HG03565 (cell line): ENCODE measurements at regions not wholly inside any gene's neighbourhood (a gene's known extent, or its start where the extent isn't known, plus 50 kb on each side); places are given as distances from the start of the nearest gene placed in this dataset.
"Not testable (repeated sequence)": the region's sequence is repeated elsewhere in the genome, so short reads cannot be mapped to it uniquely, and the experiment has no call there.

ENCODE experiments used
- ATAC-seq: cut with Tn5 transposase; IDR thresholded peaks from one replicate; pipeline ENCODE4 v1.9.1; 2021; ENCODE audit warnings: mild to moderate bottlenecking, moderate library complexity; ENCODE audit not compliant: unreplicated experiment

DNA sequence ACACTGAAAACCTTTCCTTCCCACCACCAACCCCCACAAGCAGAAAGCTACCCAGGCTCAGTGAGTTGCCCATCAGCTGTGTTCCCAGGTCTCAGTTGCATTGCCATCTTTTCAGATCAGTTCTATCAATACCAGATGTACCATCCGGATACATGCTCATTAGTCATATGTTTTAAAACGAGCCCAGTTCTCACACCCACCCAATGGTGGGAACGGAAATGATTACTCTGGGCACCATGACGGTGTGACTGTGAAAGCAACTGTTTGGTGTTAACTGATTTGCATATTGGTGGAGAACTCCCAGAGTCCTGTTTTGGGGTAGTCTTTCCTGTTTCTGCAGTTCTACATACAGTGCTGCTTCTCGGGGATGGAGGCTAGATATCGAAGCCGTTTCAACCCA, 212.3 kb downstream of the TRIM36 start:
- ATAC-seq: peak; percentile 62

DNA sequence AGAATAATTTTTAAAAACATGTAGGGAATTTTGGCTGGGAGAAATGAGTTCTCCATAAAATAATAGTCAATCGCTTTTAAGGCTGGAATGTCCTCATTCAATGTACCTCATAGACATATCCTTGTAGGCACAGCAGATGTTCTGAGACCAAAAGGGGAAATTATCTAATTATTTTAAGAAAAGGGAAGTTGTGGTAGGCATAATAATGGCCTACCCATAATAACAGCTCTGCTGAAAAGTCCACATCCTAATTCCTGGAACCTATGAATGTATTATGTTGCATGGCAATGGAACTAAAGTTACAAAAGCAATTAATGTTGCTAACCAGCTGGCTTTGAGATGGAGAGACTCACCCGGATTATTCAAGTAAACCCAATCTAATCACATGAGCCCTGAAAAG, 216.1 kb downstream of the TRIM36 start:
- ATAC-seq: peak; percentile 49

DNA sequence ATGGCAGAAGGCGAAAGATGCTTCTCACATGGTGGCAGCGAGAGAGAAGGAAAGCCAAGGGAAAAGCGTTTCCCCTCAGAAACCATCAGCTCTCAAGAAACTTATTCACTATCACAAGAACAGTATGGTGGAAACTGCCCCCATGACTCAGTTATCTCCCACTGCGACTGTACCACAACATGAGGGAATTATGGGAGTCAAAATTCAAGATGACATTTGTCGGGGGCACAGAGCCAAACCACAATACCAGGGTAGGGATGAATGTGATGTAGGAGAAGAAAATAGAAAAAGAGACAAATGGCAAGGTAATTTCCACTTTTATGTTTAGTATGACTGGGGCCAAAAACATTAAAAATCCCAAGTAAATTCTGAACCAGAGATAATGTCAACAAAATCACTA, 216.8 kb downstream of the TRIM36 start:
- ATAC-seq: no peak

DNA sequence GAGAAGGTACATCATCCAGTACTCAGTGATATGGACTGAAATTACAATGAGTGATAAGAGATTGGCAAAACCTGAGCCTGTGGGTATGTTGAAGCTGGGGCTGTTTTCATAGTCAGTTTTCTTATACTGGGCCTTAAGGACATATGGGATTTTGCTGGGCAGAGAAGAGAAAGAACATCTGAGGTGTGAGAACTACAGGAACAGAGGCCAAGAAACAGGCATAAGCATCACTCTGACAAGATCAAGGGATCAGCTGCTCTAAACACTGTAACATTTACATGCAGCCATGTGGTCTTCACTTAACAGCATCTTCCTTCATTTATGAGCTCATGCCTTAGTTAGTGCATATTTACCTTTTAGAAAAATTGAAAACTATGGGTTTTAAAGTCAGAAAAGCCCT, 220.0 kb downstream of the TRIM36 start:
- ATAC-seq: no peak

DNA sequence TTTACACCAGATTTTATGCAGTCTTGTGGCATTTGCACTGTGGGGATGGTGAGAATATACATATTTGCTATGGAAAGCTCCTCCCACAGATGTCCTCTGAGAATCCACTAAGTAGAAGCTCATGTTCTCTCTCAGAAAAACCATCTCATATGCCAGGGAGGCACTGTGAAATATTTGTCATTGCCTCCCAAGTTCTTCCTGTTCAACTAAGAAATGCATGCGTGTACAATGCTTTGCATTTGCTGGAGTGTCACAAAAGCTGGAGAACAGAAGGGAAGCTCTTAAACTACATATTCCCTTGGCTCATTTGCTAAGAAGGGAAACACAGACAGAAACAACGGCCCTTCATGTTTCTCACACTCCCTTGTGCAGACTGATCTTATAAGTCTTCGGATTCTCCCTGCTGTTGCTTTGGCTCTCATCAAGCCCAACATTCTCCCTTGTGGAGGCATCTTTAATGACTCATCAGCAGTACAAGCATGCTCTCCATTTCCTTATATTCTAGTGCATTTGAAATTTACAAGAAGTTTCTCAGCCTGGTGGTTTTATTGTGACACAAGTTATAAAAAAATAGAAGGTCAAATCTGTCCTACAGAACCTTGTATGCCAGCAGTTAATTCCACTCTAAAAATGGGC, 220.6 kb downstream of the TRIM36 start:
- no peak for ATAC-seq

DNA sequence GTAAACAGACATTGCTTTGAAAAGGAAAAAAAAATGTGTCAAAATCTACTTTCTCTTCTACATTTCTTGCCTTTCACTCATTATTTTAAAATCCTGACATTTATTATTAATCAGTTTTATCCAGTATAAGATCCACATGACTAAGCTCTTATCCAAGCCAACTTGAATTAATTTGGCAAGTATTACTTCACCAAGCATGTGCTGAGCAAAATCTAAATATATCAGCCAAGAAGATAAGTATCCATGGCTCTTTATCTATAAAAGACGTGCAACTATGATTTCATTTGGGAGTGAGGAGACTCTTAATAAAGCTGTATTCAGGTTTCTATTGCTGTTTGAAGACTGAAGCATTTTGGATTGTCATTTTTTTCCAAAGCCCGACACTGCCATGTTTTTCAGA, 221.3 kb downstream of the TRIM36 start:
- no peak for ATAC-seq

DNA sequence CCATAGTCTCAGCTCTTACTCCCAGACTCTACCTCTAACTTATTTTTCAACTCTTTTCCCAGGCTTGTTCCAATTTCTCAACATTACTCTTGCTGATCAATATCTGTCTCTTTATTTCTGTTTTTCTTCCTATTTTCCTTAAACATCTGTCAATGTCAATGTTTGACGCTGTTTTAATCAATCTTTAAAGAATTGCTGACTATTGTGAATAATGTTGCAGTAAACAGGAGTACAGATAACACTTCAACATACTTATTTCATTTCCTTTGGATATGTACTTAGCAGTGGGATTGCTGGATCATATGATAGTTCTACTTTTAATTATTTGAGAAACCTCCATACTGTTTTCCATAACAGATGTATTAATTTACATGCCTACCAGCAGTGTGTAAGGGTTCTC, 229.0 kb downstream of the TRIM36 start:
- ATAC-seq: no peak

DNA sequence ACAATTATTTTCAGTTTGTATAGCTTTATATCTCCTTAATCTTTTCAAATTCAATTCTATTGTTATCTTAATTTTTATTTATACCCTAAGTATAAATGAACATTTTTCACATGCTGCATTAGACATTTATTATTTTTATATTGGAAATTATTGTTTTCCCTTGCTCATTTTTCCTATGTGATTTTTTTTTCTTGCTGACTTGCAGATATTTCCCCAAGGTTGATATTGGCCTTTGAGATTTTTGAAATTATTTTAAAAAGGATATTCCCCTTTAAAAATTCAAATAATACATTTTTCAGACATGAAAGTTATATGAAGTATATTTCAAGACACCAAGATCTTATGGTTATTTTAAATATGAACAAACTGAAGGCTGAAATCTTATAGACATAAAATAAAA, 234.2 kb downstream of the TRIM36 start:
- no peak for ATAC-seq

DNA sequence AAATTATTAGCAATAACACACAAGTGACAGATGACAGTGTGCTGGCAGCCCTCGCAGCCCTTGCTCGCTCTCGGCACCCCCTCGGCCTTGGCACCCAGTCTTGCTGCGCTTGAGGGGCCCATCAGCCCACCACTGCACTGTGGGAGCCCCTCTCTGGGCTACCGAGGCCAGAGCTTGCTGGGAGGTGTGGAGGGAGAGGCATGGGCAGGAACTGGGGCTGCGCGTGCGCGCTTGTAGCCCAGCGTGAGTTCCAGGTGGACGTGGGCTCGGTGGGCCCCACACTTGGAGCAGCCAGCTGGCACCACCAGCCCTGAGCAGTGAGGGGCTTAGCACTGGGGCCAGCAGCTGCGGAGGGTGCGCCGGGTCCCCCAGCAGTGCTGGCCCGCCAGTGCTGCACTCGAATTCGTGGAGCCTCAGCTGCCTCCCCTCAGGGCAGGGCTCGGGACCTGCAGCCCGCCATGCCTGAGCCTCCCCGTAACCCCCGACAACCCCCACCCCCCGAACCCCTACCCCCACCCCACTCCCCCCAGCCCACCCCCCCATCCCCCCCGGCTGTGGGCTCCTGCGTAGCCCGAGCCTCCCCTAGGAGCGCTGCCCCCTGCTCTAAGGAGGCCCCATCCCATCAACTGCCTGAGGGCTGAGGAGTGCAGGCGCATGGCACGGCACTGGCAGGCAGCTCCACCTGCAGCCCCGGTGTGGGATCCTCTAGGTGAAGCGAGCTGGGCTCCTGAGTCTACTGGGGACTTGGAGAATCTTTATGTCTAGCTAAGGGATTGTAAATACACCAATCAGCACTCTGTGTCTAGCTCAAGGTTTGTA, 240.9 kb downstream of the TRIM36 start:
- ATAC-seq: no peak

DNA sequence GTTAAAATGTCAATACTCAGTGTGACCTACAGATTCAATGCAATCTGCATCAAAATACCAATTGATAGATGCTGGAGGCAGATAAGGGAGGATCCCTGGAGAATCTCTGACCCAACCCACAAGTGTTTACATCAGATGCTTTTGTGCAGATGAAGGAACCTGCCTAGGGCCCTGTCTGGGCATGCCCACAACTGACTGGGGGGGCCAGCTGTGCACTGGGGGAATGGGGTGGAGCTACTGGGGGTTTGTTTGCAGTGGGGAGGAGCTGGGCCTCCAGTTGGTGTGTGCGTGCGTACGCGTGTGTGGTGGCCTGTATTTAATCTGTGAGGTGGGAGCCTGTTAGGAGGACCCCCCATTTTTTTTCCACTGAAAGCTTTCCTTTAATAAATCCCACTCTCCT, 244.9 kb downstream of the TRIM36 start:
- ATAC-seq: no peak

DNA sequence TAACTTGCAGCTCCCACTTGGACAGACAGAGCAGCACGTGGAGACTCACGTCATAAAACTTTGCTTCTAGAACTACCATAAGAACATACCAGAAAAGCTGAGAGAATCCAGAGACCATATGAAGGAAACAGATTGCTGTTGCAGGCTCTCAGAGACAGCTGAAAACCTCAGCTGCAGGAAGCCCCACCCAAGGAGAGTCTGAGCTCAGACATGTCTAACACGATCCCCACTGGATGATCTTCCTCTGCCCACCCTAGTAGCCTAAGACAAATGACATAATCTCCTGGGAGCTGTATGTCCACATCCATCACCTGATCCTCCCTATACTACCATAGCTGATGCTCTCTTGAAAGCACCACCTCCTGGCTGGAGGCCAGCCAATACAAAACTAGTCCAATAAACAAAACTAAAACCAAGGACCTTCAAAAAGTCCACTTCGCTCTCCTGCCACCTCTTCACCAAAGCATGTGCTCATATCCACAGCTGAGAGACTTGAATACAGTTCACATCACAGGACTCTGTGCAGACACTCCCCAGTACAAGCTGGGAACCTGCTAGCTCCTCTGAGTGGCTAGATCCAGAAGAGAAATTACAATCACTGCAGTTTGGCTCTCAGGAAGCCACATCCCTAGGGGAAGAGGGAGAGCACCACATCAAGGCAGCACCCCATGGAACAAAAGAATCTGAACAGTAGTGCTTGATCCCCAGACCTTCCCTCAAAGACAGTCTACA, 257.4 kb downstream of the TRIM36 start:
- no peak for ATAC-seq

DNA sequence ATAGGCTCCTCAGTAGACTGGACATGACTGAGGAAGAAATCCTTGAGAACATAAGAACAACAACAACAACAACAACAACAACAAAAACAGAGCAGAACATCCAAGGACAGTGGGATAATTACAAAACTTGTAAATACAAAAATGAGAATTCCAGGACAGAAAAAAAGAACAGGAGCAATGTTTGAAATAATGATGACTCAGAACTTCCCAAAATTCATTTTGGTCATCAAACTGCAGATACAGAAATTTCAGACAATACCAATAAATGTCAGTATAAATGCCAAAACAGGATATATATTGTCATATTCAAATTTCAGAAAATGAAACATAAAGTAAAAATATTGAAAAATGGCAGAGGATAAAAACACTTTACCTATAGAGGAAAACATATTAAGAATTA, 259.0 kb downstream of the TRIM36 start:
- no peak for ATAC-seq

DNA sequence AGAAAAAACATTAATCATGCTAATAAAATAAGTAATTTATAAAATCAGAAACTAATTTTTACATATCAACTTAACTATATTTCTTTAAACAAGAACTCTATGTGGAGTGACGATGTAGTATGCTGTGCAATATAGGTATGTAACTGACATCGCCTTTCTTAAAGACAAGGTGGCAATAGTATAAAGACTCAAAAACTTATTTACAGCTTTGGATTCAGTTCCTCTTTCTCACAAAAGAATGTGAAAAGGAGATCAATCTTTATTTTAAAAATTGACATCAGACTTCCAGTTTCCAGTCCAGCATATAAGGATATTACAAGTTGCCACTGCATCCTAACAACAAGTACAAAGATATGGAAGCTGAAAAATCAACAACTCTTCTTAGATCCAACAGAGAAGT, 260.3 kb downstream of the TRIM36 start:
- ATAC-seq: no peak

DNA sequence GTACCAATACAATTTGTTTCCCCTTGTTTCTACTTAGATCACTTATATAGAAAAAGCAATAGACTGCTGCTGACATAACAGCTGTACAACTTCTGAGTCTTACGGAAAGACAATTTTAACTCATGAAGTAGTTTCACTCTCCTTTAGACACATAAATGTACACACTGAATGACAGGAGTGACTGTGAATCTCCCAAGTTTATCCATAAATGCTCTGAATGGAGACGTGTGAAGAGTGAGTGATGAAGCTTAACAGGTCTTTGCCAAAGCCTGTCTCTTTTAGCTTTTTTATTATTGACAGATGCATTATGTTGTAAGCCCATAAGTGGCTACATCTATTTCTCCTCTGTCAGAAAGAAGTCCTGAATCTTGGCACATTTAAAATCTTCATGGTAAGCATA, 265.9 kb downstream of the TRIM36 start:
- no peak for ATAC-seq

DNA sequence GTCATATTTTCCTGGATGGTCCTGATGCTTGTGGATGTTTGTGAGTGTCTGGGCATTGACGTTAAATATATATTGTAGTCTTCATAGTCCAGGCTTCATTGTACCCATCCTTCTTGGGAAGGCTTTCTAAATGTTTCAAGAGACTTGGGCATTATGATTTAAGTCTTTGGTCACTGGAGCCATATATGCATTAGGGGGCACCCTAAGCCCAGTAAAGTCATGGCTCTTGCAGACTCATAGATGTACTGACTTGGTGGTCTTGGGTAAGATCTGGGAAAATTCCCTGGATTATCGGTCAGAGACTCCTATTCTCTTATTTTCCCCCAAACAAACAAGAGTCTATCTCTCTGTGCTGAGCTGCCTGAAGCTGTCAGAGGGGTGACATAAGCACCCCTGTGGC, 271.1 kb downstream of the TRIM36 start:
- no peak for ATAC-seq

DNA sequence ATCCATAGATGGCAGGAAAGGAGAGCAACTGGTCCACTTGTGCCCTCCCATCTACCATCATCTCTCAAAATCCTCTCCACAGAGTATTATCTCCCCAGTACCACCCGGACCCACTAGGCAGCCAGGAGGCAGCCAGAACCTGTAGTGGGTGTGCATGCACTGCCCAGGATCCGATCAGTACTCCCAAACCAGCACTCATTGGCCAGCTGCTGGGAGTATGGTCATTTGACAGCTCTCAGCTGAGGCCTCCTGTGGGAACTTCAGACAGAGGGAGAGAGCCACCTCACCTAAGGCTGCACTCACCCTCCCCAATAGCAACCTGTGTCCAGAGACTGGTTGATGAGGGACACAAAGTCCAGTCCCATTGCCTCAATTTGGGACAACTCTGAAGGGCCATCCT, 286.0 kb downstream of the TRIM36 start:
- no peak for ATAC-seq

DNA sequence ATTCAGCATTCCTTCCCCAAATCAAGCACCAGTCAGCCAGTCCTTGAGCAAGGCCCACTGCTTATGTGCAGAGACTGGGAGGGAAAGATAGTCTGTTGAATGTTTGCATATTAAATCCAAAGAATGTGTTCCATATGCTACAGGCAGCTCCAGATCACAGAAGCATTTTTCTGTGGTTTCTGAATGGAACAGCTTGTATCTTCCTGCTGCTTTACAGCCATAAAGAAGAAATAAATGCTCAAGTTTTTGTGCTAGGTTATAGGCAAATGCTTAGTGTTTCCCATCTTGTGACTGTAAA, 310.3 kb downstream of the TRIM36 start:
- ATAC-seq: no peak

DNA sequence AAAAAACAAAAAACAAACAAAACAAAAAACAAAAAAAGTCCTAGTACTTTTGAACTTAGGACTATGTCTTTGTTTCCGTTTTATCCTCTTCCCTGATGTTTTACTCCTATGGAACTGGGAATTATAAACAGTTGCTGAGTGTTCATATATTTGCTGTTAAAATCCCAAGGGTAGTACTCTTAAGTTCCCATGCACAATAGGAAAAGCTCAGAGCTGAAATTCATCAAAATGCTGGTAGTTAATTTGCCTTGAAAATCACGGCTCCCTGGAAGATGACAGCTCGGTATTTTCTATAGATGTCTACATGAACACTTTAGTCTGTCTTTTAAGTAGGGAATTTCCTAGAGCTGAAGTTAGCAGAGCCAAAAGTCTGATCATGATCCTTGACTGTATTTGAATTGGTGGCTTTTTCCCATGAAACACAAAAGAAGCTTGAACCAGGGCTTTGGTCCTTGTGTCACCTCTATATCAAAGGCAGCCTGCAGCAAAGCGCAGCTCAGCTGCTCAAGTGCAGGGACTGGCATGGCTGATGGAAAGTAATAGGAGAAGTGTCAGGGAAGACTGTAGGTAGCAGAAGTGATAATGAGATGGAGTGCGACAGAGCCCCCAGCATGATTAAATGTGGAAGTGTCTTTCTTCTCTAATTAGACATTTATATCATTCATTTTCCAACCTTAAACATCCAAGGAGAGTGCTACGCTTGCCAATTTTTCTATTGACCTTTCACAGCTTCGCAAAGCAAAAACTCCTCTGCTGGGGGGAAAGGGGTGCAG, 310.9 kb downstream of the TRIM36 start:
- ATAC-seq: no peak

DNA sequence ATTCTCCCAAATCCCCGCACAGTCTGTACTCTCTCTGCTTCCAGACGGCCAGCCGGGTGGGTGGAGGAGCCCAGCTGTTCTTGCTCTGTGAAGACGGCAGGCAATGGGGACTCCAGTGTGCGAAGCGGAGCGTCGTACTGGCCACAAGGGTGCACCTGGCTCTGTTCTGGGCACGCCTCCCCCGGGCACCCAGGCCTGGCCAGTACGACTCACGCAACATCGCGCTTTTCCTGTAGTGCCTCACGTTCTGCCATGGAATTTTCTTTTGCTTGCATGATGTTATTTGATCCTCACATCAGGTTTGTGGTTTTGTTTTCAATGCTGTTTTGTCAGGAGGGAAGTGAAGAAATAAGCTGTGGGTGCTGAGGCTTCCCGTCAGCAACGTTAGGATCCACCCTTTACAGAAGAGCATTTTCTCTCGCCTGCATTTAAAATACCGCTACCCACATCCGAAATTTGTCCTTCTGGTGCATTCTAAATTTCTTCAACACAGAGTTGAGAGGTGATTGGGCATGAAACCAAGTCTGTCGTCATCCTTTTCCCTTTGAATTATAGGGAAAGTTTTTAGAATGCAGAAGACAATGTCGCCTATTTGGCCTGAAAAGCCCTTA, 311.7 kb downstream of the TRIM36 start:
- ATAC-seq: no peak

DNA sequence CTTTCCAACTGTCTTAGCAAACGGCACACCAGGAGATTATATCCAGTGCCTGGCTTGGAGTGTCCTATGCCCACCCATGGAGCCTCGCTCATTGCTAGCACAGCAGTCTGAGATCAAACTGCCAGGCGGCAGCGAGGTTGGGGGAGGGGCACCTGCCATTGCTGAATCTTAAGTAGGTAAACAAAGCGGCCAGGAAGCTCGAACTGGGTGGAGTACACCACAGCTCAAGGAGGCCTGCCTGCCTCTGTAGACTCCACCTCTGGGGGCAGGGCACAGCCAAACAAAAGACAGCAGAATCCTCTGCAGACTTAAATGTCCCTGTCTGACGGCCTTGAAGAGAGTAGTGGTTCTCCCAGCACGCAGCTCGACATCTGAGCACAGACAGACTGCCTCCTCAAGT, 325.0 kb downstream of the TRIM36 start:
- not testable (repeated sequence) for ATAC-seq

DNA sequence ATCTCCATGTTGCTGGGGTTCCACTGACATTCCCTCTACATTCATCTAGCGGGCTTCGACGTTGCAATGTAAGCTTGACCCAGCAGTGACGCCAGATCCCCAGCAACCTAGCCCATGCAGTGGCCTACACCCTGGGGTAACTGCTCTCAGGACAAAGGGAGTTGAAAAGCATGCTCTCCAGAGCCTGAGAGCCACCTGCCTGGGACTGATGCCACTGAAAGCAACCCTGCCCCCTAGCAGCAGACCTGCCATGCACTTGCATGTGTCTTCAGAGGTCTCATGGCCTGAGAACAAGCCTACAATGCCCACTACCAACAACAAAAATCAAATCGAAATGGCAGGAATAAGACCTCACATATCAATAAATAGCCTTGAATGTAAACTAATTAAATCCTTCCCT, 330.3 kb downstream of the TRIM36 start:
- ATAC-seq: no peak
